ENCODE measurements at regions not wholly inside any gene's neighbourhood (a gene's known extent, or its start where the extent isn't known, plus 50 kb on each side); places are given as distances from the start of the nearest gene placed in this dataset.
"Not testable (repeated sequence)": the region's sequence is repeated elsewhere in the genome, so short reads cannot be mapped to it uniquely, and the experiment has no call there.

DNA sequence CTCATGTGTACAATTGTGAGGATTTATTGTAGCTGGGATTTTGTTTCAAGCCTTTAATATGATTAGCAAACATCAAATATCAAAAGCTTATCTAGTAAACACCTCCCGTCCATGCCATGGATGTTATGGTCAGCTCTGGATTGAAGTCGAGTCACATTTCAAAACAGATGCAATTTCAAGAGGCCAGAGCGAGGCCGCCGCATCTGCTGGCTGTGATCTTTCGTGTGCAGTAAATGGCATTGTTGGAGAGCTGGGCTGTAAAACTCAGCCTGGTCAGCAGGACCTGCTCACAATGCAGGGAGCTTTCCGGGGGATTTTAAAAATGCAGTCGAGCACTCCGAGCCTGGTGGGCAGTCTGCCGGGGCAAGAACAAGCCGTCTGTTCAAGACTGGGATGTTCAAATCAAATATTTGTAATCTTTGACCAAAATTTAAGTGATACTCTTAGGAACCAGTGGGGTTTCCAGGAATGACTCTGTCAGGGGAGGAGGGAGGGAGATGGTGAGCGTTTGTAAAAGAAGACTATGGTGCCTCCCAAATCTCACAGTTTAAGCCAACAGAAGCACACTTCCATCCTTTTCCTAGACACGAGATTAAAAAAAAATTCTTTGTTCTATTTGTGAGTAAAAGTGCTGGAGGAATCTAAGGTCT, 97.6 kb downstream of the MYCN start:
- no peak for DNase-seq

DNA sequence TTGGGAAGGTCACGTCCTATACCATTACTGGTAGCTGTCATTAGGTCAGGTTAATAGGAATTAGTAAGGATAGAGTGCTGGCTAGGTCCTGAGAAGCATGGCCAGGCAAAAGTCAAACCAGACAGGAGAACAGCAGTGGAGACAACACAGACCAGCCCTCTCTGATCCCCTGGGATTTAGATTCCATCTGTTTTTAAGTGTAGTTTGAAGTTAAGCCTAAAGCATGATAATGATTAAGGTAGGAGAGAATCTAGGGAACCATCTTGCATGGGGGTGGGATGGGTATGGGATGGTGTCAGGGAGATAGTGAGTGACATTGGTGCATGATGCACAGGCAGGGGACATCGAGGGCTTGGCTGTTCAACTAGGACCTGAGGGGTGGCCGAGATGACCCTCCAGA, 96.6 kb downstream of the MYCN start:
- DNase-seq: no peak

DNA sequence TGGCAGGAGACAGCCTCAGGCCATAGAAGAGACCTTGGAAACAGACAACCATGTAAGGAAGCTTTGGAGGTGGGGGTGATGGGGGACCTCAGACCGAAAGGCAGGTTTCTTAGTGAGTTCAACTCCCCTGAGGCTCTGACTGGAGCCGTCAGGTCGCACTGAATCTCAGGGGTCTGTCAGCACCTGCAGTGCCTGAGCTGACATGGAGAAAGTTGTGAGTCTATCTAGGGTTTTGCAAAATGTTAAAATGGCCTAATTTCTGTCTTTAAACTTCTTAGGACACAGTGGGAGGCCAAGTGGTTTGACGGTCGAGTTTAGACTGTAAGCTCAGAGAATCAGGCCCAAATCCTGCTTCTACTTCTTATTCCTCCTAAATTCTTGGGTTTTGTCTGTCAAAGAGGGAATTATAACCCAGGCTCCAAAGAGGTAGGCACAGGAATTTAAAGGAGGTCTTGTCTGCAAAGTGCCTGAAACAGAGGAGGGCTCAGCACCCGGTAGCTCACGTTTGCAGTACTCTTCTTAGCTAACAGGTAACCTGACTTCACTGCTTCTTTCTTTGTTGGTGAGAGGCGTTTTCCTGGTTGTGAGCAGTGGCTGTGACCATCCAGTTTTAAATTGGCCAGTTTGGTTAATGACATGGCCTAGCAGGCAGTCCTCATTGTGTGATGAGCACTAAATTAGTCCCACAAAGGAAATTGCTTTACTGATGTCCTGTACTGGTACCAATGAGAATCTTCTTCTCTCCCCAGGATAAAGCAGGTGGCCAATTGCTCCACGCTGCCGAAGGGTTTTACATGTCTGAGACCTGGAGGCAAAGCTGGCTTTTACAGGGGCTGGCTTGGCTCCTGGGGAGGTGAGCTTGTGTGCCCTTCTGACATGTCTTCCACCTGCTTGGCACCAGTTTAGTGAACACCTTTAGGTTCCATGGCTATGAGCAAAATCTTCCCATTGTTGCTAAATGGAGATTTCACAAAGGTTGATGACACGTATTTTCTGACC, 95.7 kb downstream of the MYCN start:
- no peak for DNase-seq

DNA sequence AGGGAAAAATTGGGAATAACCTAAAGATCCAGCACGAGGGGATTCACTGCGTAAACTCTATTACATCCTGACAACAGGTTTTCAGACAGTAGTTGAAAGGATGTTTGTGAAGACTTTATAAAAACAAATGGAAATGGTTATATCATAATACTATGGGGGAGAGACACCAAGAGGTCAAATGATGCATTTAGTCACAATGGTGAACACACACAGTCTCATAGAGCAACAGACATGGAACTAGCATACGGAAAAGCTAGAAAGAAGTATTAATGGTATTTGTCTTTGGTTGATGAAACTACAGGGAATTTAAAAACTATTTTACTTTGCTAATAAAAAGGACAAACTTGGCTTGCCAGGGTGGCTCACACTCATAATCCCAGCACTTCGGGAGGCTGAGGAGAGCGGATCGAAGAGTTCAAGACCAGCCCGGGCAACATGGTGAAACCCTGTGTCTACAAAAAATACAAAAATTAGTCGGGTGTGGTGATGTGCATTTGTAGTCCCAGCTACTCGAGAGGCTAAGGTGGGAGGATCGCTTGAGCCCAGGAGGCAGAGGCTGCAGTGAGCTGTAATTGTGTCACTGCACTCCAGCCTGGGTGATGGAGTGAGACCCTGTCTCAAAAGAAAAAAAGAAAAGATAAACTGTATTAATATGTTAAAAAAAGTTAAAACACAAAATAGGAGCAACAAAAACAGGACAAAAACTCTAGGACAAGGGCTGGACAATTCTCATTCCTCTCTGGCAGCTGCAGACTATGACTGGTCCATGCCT, 94.8 kb downstream of the MYCN start:
- no peak for DNase-seq

DNA sequence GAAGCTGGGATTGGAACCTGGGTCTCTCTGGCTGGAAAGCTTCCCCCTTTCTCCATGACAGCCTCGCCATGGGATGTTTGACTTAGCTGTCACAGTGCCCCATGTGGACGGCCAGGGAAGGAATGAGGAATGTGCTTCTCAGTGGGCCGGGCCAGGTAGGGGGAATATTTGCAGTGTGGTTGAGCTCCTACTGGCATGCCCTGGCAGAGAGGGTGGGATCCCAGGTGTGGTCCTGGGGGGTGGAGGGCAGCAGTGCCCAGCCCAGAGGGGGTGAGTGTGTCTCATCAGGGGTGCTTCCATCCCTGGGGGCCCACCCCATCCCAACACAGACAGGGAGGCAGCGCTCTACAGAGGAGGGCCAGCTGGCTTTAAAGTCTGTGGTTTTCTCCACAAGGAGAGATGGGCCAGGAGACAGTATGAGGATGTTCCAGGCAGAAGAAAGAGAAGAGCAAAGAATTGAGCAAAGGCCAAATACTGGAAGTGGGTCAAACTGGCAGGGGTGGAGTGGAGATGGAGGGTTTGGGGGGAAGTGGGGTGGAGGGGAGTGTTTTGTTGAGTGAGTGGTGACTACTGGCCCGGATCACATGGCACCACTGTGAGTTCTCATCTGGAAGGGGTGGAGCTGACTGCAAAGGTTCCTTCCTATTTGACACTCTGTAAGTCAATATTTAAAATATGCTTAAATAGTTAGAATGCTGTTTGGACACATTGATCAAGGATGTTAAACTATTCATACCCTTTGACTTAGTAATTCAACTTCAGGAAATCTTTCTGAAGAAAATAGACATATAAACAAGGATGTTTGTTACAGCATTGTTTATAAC, 94.0 kb downstream of the MYCN start:
- DNase-seq: no peak

DNA sequence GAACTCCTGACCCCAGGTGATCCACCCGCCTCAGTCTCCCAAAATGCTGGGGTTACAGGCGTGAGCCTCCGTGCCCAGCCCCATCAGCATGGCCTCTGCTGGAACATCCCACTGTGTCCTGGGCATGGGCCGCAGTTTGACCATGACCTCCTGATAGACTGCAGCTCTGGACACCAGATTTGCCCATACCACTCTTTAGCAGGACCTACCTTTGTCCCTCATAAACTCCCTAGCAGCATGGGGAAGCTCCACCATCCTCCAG, 92.6 kb downstream of the MYCN start:
- DNase-seq: no peak

DNA sequence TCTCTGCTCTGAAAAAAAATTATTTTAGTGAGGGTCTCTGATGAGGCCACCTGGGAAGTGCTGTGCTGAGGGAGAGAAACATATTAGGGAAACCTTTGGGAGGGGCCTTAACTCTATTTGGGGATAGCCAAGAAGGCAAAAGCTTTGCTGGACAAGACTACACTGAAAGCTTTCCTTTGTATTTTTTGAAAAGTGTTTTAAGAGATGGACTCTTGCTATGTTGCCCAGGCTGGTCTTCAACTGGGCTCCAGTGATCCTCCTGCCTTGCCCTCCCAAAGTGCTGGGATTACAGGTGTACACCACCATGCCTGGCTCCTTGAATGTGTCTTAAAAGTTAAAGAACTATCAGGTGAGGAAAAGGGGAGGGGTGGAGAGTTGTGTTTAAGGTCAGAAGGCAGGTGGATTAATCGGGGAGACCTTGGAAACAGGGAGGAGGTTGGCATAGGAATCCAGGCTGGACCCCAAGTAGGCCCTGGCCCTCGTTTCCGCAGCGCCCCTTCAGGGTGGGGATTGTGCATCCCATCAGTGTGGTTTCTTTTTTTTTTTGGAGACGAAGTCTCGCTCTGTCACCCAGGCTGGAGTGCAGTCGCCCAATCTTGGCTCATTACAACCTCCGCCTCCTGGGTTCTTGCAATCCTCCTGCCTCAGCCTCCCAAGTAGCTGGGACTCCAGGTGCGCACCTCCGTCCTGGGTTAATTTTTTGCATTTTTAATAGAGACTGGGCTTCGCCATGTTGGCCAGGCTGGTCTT, 92.1 kb downstream of the MYCN start:
- DNase-seq: no peak

- no peak for DNase-seq
These were observed 91.5 kb downstream of the MYCN start for GRCh38 chr2:16031848-16032159.

DNA sequence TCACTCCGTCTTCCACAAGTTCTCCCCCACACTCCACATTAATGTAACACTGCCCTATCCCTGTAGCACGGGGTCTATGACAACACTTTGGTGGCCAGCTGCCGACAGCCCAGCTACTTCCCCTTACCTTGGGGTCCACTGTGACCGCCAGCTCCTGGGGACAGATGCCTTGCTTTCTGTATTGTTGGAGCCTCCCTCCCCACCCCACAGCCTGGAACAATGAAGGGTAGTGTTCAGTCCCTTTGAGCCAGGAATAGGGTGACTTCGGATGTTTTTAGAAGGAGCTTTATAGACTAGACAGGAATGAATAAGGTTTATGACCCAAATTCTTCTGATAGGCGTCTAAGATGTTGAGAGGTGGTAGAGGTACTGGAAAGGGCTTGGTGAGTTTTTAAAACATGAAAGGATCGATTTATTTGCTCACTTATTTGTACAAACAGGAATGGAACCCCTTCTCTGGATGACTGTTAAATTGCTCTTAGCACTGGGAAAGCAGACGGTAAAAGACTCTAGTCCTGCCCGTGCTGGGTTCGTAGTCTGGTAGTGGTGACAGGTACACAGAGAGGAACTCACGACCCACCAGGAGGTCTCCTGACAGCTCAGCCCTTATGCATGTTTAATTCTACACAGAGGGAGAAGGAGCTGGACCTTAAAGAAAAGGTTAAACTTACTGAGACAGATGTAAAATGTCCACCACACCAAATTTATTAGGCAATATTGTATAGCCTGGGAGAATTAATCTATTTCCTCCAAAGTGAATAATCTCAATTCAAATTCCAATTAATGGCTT, 90.9 kb downstream of the MYCN start:
- DNase-seq: no peak

DNA sequence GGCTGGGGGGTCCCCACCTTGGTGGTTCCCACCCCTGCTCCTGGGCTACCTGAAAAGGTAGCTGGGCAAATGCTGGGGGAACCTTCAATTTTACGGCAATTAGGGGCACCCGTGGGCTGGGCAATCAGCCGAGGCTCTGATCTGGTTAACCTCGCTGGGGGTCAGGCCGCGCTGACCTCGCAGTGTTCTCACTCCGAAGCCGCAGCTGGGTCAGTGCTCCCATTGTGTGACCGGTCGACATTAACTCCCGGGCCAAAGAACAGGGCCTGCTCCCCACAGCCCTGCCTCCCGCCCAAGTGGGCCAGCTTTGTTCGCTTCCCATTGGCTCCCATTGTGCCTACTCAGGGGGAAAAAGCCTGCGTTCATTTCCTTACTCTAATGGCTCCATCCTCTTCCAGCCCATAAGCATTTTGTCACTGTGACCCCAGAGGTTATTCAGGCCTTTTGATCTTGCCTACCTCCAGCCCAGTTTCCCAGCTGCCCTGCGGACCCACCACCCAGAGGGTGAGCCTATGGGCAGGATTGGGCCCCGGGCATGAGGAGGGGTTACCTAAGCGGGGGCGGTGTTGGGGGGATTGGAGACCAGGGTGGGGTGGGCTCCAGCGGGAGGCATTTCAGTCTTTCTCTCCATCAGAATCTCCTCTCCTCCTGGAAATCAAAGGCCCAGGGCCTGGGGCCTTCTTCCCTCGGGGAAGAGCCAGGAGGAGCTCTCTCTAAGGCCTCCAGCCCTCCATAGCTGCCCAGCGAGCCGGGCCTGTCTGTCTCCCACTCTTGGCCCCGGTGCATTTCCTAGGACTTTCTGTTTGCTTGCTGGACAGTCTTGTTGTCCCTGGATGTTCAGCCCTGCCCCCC, 90.1 kb downstream of the MYCN start:
- DNase-seq: no peak

DNA sequence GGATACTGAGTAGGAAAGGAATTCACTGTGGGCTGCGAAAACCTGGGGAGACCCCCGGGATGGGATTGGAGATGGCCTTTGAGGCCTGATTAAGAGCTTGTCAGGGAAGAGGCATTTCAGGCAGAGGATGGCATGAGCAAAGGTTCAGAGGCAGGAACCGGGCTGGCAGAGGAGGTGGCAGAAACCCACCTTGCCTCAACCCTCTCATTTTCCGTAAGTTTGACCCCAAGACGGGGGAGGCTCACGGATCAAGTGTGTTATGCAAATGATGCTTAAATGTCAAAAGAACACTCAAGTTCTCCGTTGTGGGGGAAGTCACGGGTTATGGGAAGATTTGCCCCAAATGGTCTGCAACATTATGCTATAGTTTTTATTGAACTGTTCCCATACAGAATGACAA, 88.3 kb downstream of the MYCN start:
- DNase-seq: no peak

DNA sequence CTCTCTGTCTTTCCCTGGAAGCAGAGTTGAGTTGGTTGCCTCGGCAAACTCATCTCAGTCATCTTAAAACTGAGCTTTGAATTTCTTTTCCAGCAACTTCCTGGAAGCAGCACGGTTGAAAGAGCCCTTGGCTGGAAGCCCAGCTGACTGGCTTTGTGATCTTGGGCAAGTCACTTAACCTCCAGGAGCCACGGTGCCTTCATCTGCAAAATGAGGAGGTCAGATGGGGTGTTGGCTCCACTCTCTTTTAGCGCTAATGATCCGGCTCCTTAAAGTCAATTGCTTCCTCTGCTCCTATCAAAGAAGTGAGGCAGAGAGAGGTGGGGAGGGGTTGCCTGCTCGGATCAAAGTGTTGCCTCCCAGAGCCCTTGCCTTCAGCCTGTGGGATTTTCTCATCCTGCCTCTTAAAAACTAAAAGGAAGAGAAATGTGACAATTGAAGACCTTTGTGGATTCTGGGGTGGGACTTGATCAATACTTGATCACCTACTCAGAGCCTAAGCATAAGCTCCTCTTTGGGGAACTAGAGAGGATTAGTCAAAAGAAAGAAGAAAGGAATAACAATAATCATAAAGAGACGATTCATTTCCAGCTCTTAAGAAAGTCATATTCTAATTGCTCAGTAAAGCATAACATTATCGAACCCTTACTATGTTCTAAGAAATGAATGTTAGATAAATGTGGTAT, 86.6 kb downstream of the MYCN start:
- no peak for DNase-seq

- no peak for DNase-seq
These were observed 85.7 kb downstream of the MYCN start for GRCh38 chr2:16025876-16026640.

- DNase-seq: no peak
These were observed 85.0 kb downstream of the MYCN start for GRCh38 chr2:16025211-16025875.

DNA sequence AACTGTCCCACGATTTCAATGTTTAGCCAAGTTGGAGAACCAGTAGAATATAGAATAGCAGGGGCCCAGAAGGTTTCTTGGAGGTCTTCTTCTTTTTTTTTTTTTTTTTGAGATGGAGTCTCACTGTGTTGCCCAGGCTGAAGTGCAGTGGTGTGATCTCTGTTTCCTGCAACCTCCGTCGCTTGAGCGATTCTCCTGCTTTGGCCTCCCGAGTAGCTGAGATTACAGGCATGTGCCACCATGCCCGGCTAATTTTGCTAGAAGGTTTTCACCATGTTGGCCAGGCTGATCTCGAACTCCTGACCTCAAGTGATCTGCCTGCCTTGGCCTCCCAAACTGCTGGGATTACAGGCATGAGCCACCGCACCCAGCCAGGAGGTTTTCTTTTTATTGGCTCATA, 84.3 kb downstream of the MYCN start:
- DNase-seq: not testable (repeated sequence)

DNA sequence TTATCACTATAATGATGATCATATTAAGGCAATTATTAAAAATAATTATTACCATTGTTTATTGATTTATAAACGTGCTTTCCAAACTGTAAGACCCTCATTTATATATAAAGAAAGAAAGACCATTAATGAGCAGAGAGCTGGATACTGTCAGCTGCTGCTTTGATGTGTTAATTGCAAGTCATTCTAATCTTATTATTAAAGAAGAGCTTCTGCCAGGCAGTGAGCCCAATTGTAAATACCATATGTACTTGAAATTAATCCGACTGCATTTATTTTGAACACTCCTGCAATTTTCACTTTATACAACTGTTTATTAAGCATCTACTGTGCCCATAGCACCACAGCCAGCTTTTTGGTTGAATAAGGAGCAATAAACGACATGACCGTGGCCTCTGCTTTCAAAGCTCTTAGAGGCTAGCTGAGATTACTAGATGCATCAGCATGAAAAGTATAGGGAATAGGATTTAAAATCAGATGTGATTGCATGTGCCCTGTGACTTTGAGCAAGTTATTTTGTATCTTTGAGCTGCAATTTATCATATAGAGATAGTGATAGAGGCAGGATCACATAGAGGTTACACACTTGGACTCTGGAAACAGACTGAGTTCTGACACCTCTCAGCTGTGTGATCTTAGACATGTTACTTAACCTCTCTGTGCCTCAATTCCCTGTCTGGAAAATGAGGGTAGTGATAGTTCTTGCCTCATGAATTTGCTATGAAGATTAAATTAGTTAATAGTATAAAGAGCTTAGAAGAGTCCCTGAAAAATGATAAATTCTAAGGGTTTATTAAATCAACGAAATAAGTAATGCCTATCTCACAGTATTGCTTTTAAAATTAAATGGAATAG, 83.4 kb downstream of the MYCN start:
- DNase-seq: no peak

- DNase-seq: no peak
These were observed 82.3 kb downstream of the MYCN start for GRCh38 chr2:16022548-16023240.
